GM23338 (cell line): ENCODE measurements at regions not wholly inside any gene's neighbourhood (a gene's known extent, or its start where the extent isn't known, plus 50 kb on each side); places are given as distances from the start of the nearest gene placed in this dataset.

Experiments used
- ATAC-seq: fragments of 200-7000 bp; cut with Tn5 transposase; 3 replicates; pipeline ENCODE4 v1.9.1; 2020
- DNase-seq: peaks from one replicate; pipeline ENCODE4 v3.0.0-alpha.2; 2015; ENCODE audit warnings: low spot score
- H2AFZ ChIP-seq: fragments of 200-600 bp; sonication (generic); 2 replicates; pipeline ENCODE4 v1.8.0; 2016; ENCODE audit warnings: antibody characterized with exemption, mild to moderate bottlenecking, moderate library complexity
- H3F3A ChIP-seq: fragments of 200-600 bp; sonication (generic); replicated peaks from 2 replicates; pipeline ENCODE4 v1.8.0; 2017; ENCODE audit warnings: antibody characterized with exemption, mixed run types, low read depth
- H3K27ac ChIP-seq: fragments of 200-600 bp; sonication (generic); 2 replicates; pipeline ENCODE4 v1.6.1; 2016; ENCODE audit warnings: low read depth
- H3K27me3 ChIP-seq: fragments of 200-600 bp; sonication (generic); 2 replicates; pipeline ENCODE4 v1.8.0; 2016; ENCODE audit warnings: mild to moderate bottlenecking, mixed run types, moderate library complexity; ENCODE audit not compliant: insufficient read depth
- H3K36me3 ChIP-seq: fragments of 200-600 bp; sonication (generic); 2 replicates; pipeline ENCODE4 v1.8.0; 2016; ENCODE audit warnings: mild to moderate bottlenecking; ENCODE audit not compliant: insufficient read depth
- H3K4me1 ChIP-seq: fragments of 200-600 bp; sonication (generic); 2 replicates; pipeline ENCODE4 v1.8.0; 2016; ENCODE audit warnings: mild to moderate bottlenecking, moderate library complexity; ENCODE audit not compliant: insufficient read depth
- H3K4me2 ChIP-seq: fragments of 200-600 bp; sonication (generic); 2 replicates; pipeline ENCODE4 v1.7.1; 2017; ENCODE audit warnings: mixed run types
- H3K4me3 ChIP-seq: fragments of 200-600 bp; sonication (generic); 2 replicates; pipeline ENCODE4 v1.6.1; 2016; ENCODE audit warnings: mixed run types
- H3K79me2 ChIP-seq: fragments of 200-600 bp; sonication (generic); replicated peaks from 2 replicates; pipeline ENCODE4 v1.8.0; 2017; ENCODE audit warnings: mild to moderate bottlenecking; ENCODE audit not compliant: insufficient read depth
- H3K9me2 ChIP-seq: fragments of 200-600 bp; sonication (generic); 2 replicates; pipeline ENCODE4 v1.8.0; 2017; ENCODE audit not compliant: insufficient read depth
- H4K20me1 ChIP-seq: fragments of 200-600 bp; sonication (generic); replicated peaks from 2 replicates; pipeline ENCODE4 v1.8.0; 2017; ENCODE audit warnings: mild to moderate bottlenecking; ENCODE audit not compliant: insufficient read depth
- H3K27ac Mint-ChIP-seq: 2 replicates; pipeline ENCODE4 v1.8.0; 2020; ENCODE audit warnings: inconsistent platforms, mild to moderate bottlenecking, moderate library complexity, mixed read lengths
- H3K27me3 Mint-ChIP-seq: 3 replicates; pipeline ENCODE4 v1.8.0; 2022; ENCODE audit warnings: low read depth, mild to moderate bottlenecking, moderate library complexity, mixed read lengths, inconsistent platforms; ENCODE audit not compliant: insufficient read depth, poor library complexity
- H3K36me3 Mint-ChIP-seq: 3 replicates; pipeline ENCODE4 v1.8.0; 2021; ENCODE audit warnings: low read depth, mild to moderate bottlenecking, inconsistent platforms, moderate library complexity, mixed read lengths
- H3K4me1 Mint-ChIP-seq: 3 replicates; pipeline ENCODE4 v1.8.0; 2020; ENCODE audit warnings: mild to moderate bottlenecking, inconsistent platforms, mixed read lengths
- H3K4me3 Mint-ChIP-seq: 3 replicates; pipeline ENCODE4 v1.8.0; 2021; ENCODE audit warnings: moderate library complexity, mild to moderate bottlenecking, inconsistent platforms, mixed read lengths
- H3K9me3 Mint-ChIP-seq: 3 replicates; pipeline ENCODE4 v1.8.0; 2020; ENCODE audit warnings: moderate library complexity, mild to moderate bottlenecking, inconsistent platforms, mixed read lengths
- CREB1 ChIP-seq: fragments of 250-450 bp; sonication (Bioruptor Pico); IDR thresholded peaks from 2 replicates; pipeline ENCODE4 v1.5.0; 2020; ENCODE audit warnings: low read depth, mild to moderate bottlenecking, moderate library complexity
- EZH2 ChIP-seq: fragments of 200-600 bp; sonication (generic); IDR thresholded peaks from one replicate; pipeline ENCODE4 v1.8.0; 2017; ENCODE audit warnings: antibody characterized with exemption, mild to moderate bottlenecking, low read depth; ENCODE audit not compliant: unreplicated experiment
- EZH2phosphoT487 ChIP-seq: fragments of 200-600 bp; sonication (generic); IDR thresholded peaks from one replicate; pipeline ENCODE4 v1.8.1; 2018; ENCODE audit warnings: antibody characterized with exemption; ENCODE audit not compliant: unreplicated experiment
- JUNB ChIP-seq: IDR thresholded peaks from one replicate; pipeline ENCODE4 v1.6.1; 2016; ENCODE audit warnings: antibody characterized with exemption; ENCODE audit not compliant: unreplicated experiment
- NANOG ChIP-seq: IDR thresholded peaks from 2 replicates; pipeline ENCODE4 v1.6.1; 2016; ENCODE audit warnings: antibody characterized with exemption, borderline replicate concordance
- POLR2AphosphoS5 ChIP-seq: IDR thresholded peaks from 2 replicates; pipeline ENCODE4 v1.6.1; 2016; ENCODE audit warnings: antibody characterized with exemption, low read depth
- STAT1 ChIP-seq: IDR thresholded peaks from one replicate; pipeline ENCODE4 v1.6.1; 2016; ENCODE audit warnings: antibody characterized with exemption; ENCODE audit not compliant: unreplicated experiment
- ZNF114 ChIP-seq: fragments of 250-450 bp; sonication (Bioruptor Pico); IDR thresholded peaks from 2 replicates; pipeline ENCODE4 v1.5.0; 2020; ENCODE audit warnings: mild to moderate bottlenecking, moderate library complexity
- ZNF331 ChIP-seq: fragments of 250-450 bp; sonication (Bioruptor Pico); IDR thresholded peaks from 2 replicates; pipeline ENCODE4 v1.5.0; 2020; ENCODE audit warnings: low read depth, mild to moderate bottlenecking, moderate library complexity
- TF ChIP-seq, protein P1 (sequence below): IDR thresholded peaks from 2 replicates; pipeline ENCODE4 v1.6.1; 2016; ENCODE audit warnings: antibody characterized with exemption
- TF ChIP-seq, protein P2 (sequence below), 2 experiments: fragments of 200-600 bp in 1 of 2; sonication (generic) in 1 of 2; conservative IDR thresholded peaks; 2 replicates each; pipeline versions ENCODE4 v1.5.1 to v1.6.1; 2016 to 2017; ENCODE audit warnings: antibody characterized with exemption in 2 of 2, low read depth in 2 of 2, mild to moderate bottlenecking in 2 of 2, moderate library complexity in 1 of 2
- TF ChIP-seq, protein P3 (sequence below): IDR thresholded peaks from one replicate; pipeline ENCODE4 v1.6.1; 2018; ENCODE audit warnings: antibody characterized with exemption; ENCODE audit not compliant: unreplicated experiment

DNA sequence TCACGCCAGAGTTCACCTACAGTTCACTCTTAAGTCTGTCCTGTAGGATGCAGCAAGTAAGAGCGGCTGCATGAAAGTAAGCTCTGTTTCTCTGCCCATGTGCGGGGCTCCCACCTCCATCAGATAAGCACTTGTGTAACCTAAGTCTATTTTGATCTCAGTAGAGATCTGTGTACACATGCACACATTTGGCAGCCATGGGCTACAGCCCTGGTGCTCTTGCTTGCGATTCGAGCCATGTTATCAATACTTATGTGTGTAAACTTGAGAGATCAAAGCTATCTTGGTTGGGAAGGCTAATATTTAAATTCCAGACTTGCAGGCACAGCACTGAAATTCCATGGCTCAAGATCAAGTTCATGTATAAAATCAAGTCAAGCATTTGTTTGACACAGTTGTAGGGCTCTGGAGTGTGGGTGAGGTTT, 244.7 kb upstream of the FGGY start:
- Histone ChIP-seq H3K27ac (no peak overlapping the region), H3K79me2 (no peaks in the 10 kb centered on the region), H3K4me3 (no peak overlapping the region), H3F3A (no peaks in the 10 kb centered on the region; the same call in 1 of the 2 replicates), H3K27me3 (no peaks in the 10 kb centered on the region), H3K4me1 (peaks cover 6% of the 10 kb centered on the region), H4K20me1 (no peaks in the 10 kb centered on the region), H3K36me3 (peaks cover 3% of the 10 kb centered on the region; the same call in 1 of the 2 replicates), H3K4me2 (no peak overlapping the region), H2AFZ (no peak overlapping the region), H3K9me2 (0 out of 2 replicates have a peak, but pooled peaks cover 4% of the 10 kb centered on the region)
- peaks cover 9% of the 10 kb centered on the region for H3K4me1 Mint-ChIP-seq
- peaks cover 2% of the 10 kb centered on the region; the same call in 1 of the 3 replicates for H3K9me3 Mint-ChIP-seq
- TF ChIP-seq JUNB (no peak), NANOG (no peak), ZNF331 (CRISPR knock-in tag) (no peak)
- no peak for DNase-seq
- H3K36me3 Mint-ChIP-seq: peaks cover 15% of the 10 kb centered on the region
- H3K27me3 Mint-ChIP-seq: peaks cover 5% of the 10 kb centered on the region
- ATAC-seq: no peak
- no peak overlapping the region for H3K4me3 Mint-ChIP-seq
- no peak overlapping the region for H3K27ac Mint-ChIP-seq

DNA sequence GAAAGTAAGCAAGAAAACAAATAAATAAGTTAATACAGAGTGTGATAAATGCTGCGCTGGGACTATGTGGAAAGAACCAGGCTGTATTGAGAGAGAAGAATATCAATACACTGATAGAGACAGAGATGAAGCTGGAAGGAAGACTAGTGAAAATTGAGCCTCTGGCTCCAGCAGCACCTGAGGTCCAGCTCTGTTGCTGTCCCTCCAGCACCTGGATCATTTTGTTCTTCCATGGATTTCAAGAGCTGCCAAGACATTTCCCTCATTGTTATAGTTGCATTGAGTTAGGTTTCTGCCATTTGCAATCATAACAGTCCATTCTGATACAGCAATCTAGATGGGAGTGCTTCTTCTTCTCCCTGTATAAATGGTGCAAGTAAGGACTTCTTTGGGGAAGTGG, 242.7 kb upstream of the FGGY start:
- no peak overlapping the region for H3K27ac ChIP-seq
- H3F3A ChIP-seq: no peaks in the 10 kb centered on the region; the same call in 1 of the 2 replicates
- ATAC-seq: no peak
- Mint-ChIP-seq H3K27me3 (peaks cover 5% of the 10 kb centered on the region), H3K4me3 (no peak overlapping the region), H3K9me3 (no peaks in the 10 kb centered on the region), H3K4me1 (peaks cover 26% of the 10 kb centered on the region), H3K27ac (no peak overlapping the region), H3K36me3 (peaks cover 14% of the 10 kb centered on the region)
- 0 out of 2 replicates have a peak, but pooled peaks cover 2% of the 10 kb centered on the region for H3K9me2 ChIP-seq
- no peak for DNase-seq
- no peaks in the 10 kb centered on the region for H4K20me1 ChIP-seq
- H3K4me2 ChIP-seq: no peak overlapping the region
- H3K4me3 ChIP-seq: no peak overlapping the region
- H3K4me1 ChIP-seq: peaks cover 21% of the 10 kb centered on the region
- H3K36me3 ChIP-seq: no peaks in the 10 kb centered on the region; the same call in 1 of the 2 replicates
- H3K27me3 ChIP-seq: no peaks in the 10 kb centered on the region
- no peaks in the 10 kb centered on the region for H3K79me2 ChIP-seq
- no peak overlapping the region for H2AFZ ChIP-seq
- no peak for TF ChIP-seq NANOG
- TF ChIP-seq, protein P1, sequence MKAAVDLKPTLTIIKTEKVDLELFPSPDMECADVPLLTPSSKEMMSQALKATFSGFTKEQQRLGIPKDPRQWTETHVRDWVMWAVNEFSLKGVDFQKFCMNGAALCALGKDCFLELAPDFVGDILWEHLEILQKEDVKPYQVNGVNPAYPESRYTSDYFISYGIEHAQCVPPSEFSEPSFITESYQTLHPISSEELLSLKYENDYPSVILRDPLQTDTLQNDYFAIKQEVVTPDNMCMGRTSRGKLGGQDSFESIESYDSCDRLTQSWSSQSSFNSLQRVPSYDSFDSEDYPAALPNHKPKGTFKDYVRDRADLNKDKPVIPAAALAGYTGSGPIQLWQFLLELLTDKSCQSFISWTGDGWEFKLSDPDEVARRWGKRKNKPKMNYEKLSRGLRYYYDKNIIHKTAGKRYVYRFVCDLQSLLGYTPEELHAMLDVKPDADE: no peak
- TF ChIP-seq, protein P2, sequence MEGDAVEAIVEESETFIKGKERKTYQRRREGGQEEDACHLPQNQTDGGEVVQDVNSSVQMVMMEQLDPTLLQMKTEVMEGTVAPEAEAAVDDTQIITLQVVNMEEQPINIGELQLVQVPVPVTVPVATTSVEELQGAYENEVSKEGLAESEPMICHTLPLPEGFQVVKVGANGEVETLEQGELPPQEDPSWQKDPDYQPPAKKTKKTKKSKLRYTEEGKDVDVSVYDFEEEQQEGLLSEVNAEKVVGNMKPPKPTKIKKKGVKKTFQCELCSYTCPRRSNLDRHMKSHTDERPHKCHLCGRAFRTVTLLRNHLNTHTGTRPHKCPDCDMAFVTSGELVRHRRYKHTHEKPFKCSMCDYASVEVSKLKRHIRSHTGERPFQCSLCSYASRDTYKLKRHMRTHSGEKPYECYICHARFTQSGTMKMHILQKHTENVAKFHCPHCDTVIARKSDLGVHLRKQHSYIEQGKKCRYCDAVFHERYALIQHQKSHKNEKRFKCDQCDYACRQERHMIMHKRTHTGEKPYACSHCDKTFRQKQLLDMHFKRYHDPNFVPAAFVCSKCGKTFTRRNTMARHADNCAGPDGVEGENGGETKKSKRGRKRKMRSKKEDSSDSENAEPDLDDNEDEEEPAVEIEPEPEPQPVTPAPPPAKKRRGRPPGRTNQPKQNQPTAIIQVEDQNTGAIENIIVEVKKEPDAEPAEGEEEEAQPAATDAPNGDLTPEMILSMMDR (conservative IDR thresholded peaks at IDR 0.05; ENCODE audit: low read depth in 2 of 2): no peak
- no peak for TF ChIP-seq POLR2AphosphoS5
- TF ChIP-seq STAT1: no peak
- no peak for TF ChIP-seq JUNB
- TF ChIP-seq, protein P3, sequence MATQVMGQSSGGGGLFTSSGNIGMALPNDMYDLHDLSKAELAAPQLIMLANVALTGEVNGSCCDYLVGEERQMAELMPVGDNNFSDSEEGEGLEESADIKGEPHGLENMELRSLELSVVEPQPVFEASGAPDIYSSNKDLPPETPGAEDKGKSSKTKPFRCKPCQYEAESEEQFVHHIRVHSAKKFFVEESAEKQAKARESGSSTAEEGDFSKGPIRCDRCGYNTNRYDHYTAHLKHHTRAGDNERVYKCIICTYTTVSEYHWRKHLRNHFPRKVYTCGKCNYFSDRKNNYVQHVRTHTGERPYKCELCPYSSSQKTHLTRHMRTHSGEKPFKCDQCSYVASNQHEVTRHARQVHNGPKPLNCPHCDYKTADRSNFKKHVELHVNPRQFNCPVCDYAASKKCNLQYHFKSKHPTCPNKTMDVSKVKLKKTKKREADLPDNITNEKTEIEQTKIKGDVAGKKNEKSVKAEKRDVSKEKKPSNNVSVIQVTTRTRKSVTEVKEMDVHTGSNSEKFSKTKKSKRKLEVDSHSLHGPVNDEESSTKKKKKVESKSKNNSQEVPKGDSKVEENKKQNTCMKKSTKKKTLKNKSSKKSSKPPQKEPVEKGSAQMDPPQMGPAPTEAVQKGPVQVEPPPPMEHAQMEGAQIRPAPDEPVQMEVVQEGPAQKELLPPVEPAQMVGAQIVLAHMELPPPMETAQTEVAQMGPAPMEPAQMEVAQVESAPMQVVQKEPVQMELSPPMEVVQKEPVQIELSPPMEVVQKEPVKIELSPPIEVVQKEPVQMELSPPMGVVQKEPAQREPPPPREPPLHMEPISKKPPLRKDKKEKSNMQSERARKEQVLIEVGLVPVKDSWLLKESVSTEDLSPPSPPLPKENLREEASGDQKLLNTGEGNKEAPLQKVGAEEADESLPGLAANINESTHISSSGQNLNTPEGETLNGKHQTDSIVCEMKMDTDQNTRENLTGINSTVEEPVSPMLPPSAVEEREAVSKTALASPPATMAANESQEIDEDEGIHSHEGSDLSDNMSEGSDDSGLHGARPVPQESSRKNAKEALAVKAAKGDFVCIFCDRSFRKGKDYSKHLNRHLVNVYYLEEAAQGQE: no peak
- TF ChIP-seq CREB1: no peak
- TF ChIP-seq EZH2: no peak
- no peak for TF ChIP-seq ZNF114
- no peak for TF ChIP-seq EZH2phosphoT487
